GM23338 (cell line): ENCODE measurements at regions not wholly inside any gene's neighbourhood (a gene's known extent, or its start where the extent isn't known, plus 50 kb on each side); places are given as distances from the start of the nearest gene placed in this dataset.

Experiments
- ATAC-seq: fragments of 200-7000 bp; cut with Tn5 transposase; 3 replicates; pipeline ENCODE4 v1.9.1; 2020
- DNase-seq: peaks from one replicate; pipeline ENCODE4 v3.0.0-alpha.2; 2015; ENCODE audit warnings: low spot score
- H2AFZ ChIP-seq: fragments of 200-600 bp; sonication (generic); 2 replicates; pipeline ENCODE4 v1.8.0; 2016; ENCODE audit warnings: antibody characterized with exemption, mild to moderate bottlenecking, moderate library complexity
- H3F3A ChIP-seq: fragments of 200-600 bp; sonication (generic); replicated peaks from 2 replicates; pipeline ENCODE4 v1.8.0; 2017; ENCODE audit warnings: antibody characterized with exemption, mixed run types, low read depth
- H3K27ac ChIP-seq: fragments of 200-600 bp; sonication (generic); 2 replicates; pipeline ENCODE4 v1.6.1; 2016; ENCODE audit warnings: low read depth
- H3K27me3 ChIP-seq: fragments of 200-600 bp; sonication (generic); 2 replicates; pipeline ENCODE4 v1.8.0; 2016; ENCODE audit warnings: mild to moderate bottlenecking, mixed run types, moderate library complexity; ENCODE audit not compliant: insufficient read depth
- H3K36me3 ChIP-seq: fragments of 200-600 bp; sonication (generic); 2 replicates; pipeline ENCODE4 v1.8.0; 2016; ENCODE audit warnings: mild to moderate bottlenecking; ENCODE audit not compliant: insufficient read depth
- H3K4me1 ChIP-seq: fragments of 200-600 bp; sonication (generic); 2 replicates; pipeline ENCODE4 v1.8.0; 2016; ENCODE audit warnings: mild to moderate bottlenecking, moderate library complexity; ENCODE audit not compliant: insufficient read depth
- H3K4me2 ChIP-seq: fragments of 200-600 bp; sonication (generic); 2 replicates; pipeline ENCODE4 v1.7.1; 2017; ENCODE audit warnings: mixed run types
- H3K4me3 ChIP-seq: fragments of 200-600 bp; sonication (generic); 2 replicates; pipeline ENCODE4 v1.6.1; 2016; ENCODE audit warnings: mixed run types
- H3K79me2 ChIP-seq: fragments of 200-600 bp; sonication (generic); replicated peaks from 2 replicates; pipeline ENCODE4 v1.8.0; 2017; ENCODE audit warnings: mild to moderate bottlenecking; ENCODE audit not compliant: insufficient read depth
- H3K9me2 ChIP-seq: fragments of 200-600 bp; sonication (generic); 2 replicates; pipeline ENCODE4 v1.8.0; 2017; ENCODE audit not compliant: insufficient read depth
- H4K20me1 ChIP-seq: fragments of 200-600 bp; sonication (generic); replicated peaks from 2 replicates; pipeline ENCODE4 v1.8.0; 2017; ENCODE audit warnings: mild to moderate bottlenecking; ENCODE audit not compliant: insufficient read depth
- H3K27ac Mint-ChIP-seq: 2 replicates; pipeline ENCODE4 v1.8.0; 2020; ENCODE audit warnings: inconsistent platforms, mild to moderate bottlenecking, moderate library complexity, mixed read lengths
- H3K27me3 Mint-ChIP-seq: 3 replicates; pipeline ENCODE4 v1.8.0; 2022; ENCODE audit warnings: low read depth, mild to moderate bottlenecking, moderate library complexity, mixed read lengths, inconsistent platforms; ENCODE audit not compliant: insufficient read depth, poor library complexity
- H3K36me3 Mint-ChIP-seq: 3 replicates; pipeline ENCODE4 v1.8.0; 2021; ENCODE audit warnings: low read depth, mild to moderate bottlenecking, inconsistent platforms, moderate library complexity, mixed read lengths
- H3K4me1 Mint-ChIP-seq: 3 replicates; pipeline ENCODE4 v1.8.0; 2020; ENCODE audit warnings: mild to moderate bottlenecking, inconsistent platforms, mixed read lengths
- H3K4me3 Mint-ChIP-seq: 3 replicates; pipeline ENCODE4 v1.8.0; 2021; ENCODE audit warnings: moderate library complexity, mild to moderate bottlenecking, inconsistent platforms, mixed read lengths
- H3K9me3 Mint-ChIP-seq: 3 replicates; pipeline ENCODE4 v1.8.0; 2020; ENCODE audit warnings: moderate library complexity, mild to moderate bottlenecking, inconsistent platforms, mixed read lengths
- CREB1 ChIP-seq: fragments of 250-450 bp; sonication (Bioruptor Pico); IDR thresholded peaks from 2 replicates; pipeline ENCODE4 v1.5.0; 2020; ENCODE audit warnings: low read depth, mild to moderate bottlenecking, moderate library complexity
- CTCF ChIP-seq, 2 experiments: fragments of 200-600 bp in 1 of 2; sonication (generic) in 1 of 2; conservative IDR thresholded peaks; 2 replicates each; pipeline versions ENCODE4 v1.5.1 to v1.6.1; 2016 to 2017; ENCODE audit warnings: antibody characterized with exemption in 2 of 2, low read depth in 2 of 2, mild to moderate bottlenecking in 2 of 2, moderate library complexity in 1 of 2
- EZH2phosphoT487 ChIP-seq: fragments of 200-600 bp; sonication (generic); IDR thresholded peaks from one replicate; pipeline ENCODE4 v1.8.1; 2018; ENCODE audit warnings: antibody characterized with exemption; ENCODE audit not compliant: unreplicated experiment
- ZNF462 ChIP-seq: fragments of 250-450 bp; sonication (Bioruptor Pico); IDR thresholded peaks from 2 replicates; pipeline ENCODE4 v1.5.0; 2020; ENCODE audit warnings: mild to moderate bottlenecking, moderate library complexity

- TF ChIP-seq ZNF462 (CRISPR knock-in tag) (no peak), EZH2phosphoT487 (no peak), CREB1 (CRISPR knock-in tag) (no peak)
These were observed 1965.9 kb downstream of the TP53TG3F start (continued) for GRCh38 chr16:35425270-35425669.

GRCh38 chr16:35431829-35432663, 1972.6 kb downstream of the TP53TG3F start:
- Histone ChIP-seq H3F3A (no peaks in the 10 kb centered on the region), H3K27me3 (no peaks in the 10 kb centered on the region), H3K4me1 (no peaks in the 10 kb centered on the region), H4K20me1 (no peaks in the 10 kb centered on the region), H2AFZ (no peak overlapping the region), H3K4me2 (no peak overlapping the region), H3K36me3 (peaks cover 6% of the 10 kb centered on the region; the same call in 1 of the 2 replicates), H3K27ac (no peak overlapping the region), H3K9me2 (no peaks in the 10 kb centered on the region), H3K4me3 (no peak overlapping the region), H3K79me2 (no peaks in the 10 kb centered on the region)
- Mint-ChIP-seq H3K4me1 (no peaks in the 10 kb centered on the region), H3K27me3 (no peaks in the 10 kb centered on the region), H3K9me3 (peaks cover 85% of the 10 kb centered on the region), H3K36me3 (peaks cover 32% of the 10 kb centered on the region; the same call in 2 of the 3 replicates), H3K4me3 (no peak overlapping the region), H3K27ac (no peak overlapping the region)
- ATAC-seq (no peak), DNase-seq (peak; percentile 25)
- TF ChIP-seq CTCF (conservative IDR thresholded peaks at IDR 0.05; ENCODE audit: low read depth in 2 of 2) (peak; percentile 39 to 51; a peak in 3 of 4 replicates), ZNF462 (CRISPR knock-in tag) (no peak)
